ENCODE measurements at regions not wholly inside any gene's neighbourhood (a gene's known extent, or its start where the extent isn't known, plus 50 kb on each side); places are given as distances from the start of the nearest gene placed in this dataset.

GRCh38 chr13:106815545-106815944 lies 247.6 kb upstream of the ARGLU1 start:
- no peaks in the 10 kb centered on the region for H3K36me3 ChIP-seq
- no peak overlapping the region for H3K27ac ChIP-seq
- DNase-seq (no peak), ATAC-seq (no peak)
- H3K27me3 ChIP-seq: no peaks in the 10 kb centered on the region
- H3K4me3 ChIP-seq: no peak overlapping the region
- intact Hi-C loops (cut with DNase I): no loop called here
- no peaks in the 10 kb centered on the region for H3K4me1 ChIP-seq
- TF ChIP-seq, protein P1, sequence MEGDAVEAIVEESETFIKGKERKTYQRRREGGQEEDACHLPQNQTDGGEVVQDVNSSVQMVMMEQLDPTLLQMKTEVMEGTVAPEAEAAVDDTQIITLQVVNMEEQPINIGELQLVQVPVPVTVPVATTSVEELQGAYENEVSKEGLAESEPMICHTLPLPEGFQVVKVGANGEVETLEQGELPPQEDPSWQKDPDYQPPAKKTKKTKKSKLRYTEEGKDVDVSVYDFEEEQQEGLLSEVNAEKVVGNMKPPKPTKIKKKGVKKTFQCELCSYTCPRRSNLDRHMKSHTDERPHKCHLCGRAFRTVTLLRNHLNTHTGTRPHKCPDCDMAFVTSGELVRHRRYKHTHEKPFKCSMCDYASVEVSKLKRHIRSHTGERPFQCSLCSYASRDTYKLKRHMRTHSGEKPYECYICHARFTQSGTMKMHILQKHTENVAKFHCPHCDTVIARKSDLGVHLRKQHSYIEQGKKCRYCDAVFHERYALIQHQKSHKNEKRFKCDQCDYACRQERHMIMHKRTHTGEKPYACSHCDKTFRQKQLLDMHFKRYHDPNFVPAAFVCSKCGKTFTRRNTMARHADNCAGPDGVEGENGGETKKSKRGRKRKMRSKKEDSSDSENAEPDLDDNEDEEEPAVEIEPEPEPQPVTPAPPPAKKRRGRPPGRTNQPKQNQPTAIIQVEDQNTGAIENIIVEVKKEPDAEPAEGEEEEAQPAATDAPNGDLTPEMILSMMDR (IDR thresholded peaks at IDR 0.05): no peak
- no peaks in the 10 kb centered on the region for H3K9me3 ChIP-seq

DNA sequence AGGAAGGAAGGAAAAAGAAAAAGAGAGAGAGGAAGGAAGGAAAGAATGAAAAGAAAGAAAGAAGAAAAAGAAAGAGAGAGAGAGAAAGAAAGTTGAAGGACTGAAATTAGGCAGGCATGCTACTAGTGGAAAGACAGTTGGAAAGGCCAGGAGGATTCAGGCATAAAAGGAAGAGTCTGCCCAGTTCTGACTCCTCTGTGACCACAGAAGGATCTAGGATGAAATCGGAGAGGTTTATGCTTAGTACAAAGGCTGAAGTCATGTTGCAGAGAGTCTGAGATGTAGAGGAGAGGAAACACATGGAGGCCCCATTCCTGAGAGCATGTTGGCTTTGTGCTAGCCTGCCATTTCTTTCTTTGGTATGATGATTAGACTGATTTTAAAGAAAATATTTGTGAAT lies 246.5 kb upstream of the ARGLU1 start:
- intact Hi-C loops (cut with DNase I): no loop called here
- no peak overlapping the region for H3K27ac ChIP-seq
- DNase-seq (no peak), ATAC-seq (no peak)
- no peaks in the 10 kb centered on the region for H3K27me3 ChIP-seq
- no peaks in the 10 kb centered on the region for H3K4me1 ChIP-seq
- H3K36me3 ChIP-seq: no peaks in the 10 kb centered on the region
- TF ChIP-seq, protein P1 (IDR thresholded peaks at IDR 0.05): no peak
- H3K9me3 ChIP-seq: no peaks in the 10 kb centered on the region
- no peak overlapping the region for H3K4me3 ChIP-seq

DNA sequence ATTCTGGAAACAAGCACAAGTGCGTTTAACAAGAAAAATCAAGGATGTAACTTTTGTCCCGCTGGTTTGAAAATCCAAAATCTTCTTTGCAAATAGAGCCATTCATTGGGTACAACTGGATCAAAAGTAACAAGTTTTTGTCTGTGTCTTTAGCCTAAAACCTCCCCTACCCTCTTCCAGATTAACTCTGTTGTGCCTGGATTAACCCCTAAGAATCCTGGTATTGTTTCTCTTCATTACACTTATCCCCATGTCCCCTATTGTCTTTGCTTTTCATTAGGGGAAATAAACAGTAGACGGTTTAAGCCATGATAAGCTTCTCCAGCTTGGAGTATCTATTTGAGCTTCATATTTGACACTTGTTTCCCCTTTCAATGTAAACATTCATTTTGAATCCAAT lies 242.1 kb upstream of the ARGLU1 start:
- intact Hi-C loops (cut with DNase I): no loop called here
- no peak for DNase-seq
- H3K36me3 ChIP-seq: no peaks in the 10 kb centered on the region
- no peak overlapping the region for H3K4me3 ChIP-seq
- ATAC-seq: no peak
- no peaks in the 10 kb centered on the region for H3K4me1 ChIP-seq
- no peaks in the 10 kb centered on the region for H3K27me3 ChIP-seq
- H3K9me3 ChIP-seq: no peaks in the 10 kb centered on the region
- TF ChIP-seq, protein P1 (IDR thresholded peaks at IDR 0.05): no peak
- H3K27ac ChIP-seq: no peak overlapping the region

- Histone ChIP-seq H3K27ac (no peak overlapping the region), H3K4me1 (no peaks in the 10 kb centered on the region), H3K27me3 (no peaks in the 10 kb centered on the region), H3K4me3 (no peak overlapping the region), H3K9me3 (no peaks in the 10 kb centered on the region), H3K36me3 (no peaks in the 10 kb centered on the region)
- ATAC-seq (no peak), DNase-seq (no peak)
- intact Hi-C loops (cut with DNase I): no loop called here
- TF ChIP-seq, protein P1 (IDR thresholded peaks at IDR 0.05): no peak
These were observed 237.1 kb upstream of the ARGLU1 start for GRCh38 chr13:106804991-106805390.

DNA sequence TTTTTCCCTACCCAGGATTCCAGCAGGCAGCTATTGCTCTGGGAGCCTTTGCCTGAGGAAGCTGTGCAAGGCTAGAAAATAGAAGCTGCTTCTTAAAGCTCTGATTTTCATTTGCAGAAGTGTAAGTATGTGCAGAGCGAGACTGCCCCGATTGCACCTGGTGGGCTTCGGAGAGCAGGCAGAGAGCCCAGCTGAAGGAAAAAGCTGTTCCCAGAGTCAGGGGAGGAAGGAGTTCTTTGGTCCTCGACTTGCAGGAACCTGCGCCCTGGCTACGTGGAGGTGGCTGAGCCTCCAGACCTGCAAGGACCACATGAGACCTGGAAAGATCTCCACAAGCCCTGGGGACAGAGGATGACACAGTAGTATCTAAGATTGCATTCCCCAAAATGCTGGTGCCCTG lies 235.0 kb upstream of the ARGLU1 start:
- H3K36me3 ChIP-seq: no peaks in the 10 kb centered on the region
- DNase-seq (no peak), ATAC-seq (no peak)
- no peak overlapping the region for H3K27ac ChIP-seq
- H3K4me1 ChIP-seq: no peaks in the 10 kb centered on the region
- TF ChIP-seq, protein P1 (IDR thresholded peaks at IDR 0.05): no peak
- no peaks in the 10 kb centered on the region for H3K27me3 ChIP-seq
- no peak overlapping the region for H3K4me3 ChIP-seq
- intact Hi-C loops (cut with DNase I): no loop called here
- H3K9me3 ChIP-seq: no peaks in the 10 kb centered on the region

All from left lung (tissue), 4 donors.